K562 (cell line): ENCODE measurements at regions not wholly inside any gene's neighbourhood (a gene's known extent, or its start where the extent isn't known, plus 50 kb on each side); places are given as distances from the start of the nearest gene placed in this dataset.

Experiments used
- ATAC-seq: fragments of 200-7000 bp; cut with Tn5 transposase; 3 replicates; pipeline ENCODE4 v1.9.1; 2020; ENCODE audit warnings: moderate library complexity
- BruUV-seq: library from RNA; stranded (reverse); fragments of 400-500 nt; replicated peaks from 2 replicates; lab custom pipeline; 2021; lab: Mats Ljungman, UMichigan
- CTCF ChIA-PET: fragments of 300-600 bp; formaldehyde crosslinking; extraction: SDS; loops from one replicate; lab custom pipeline; 2021; ENCODE audit warnings: low intra/inter-chr PET ratio; lab: Yijun Ruan, JAX
- POLR2A ChIA-PET: fragments of 300-600, 350-650 bp; sonication (Branson Sonifier 250); formaldehyde crosslinking; extraction: SDS; loops from one replicate; lab custom pipeline; 2021; ENCODE audit warnings: antibody characterized with exemption, inconsistent platforms; lab: Yijun Ruan, JAX
- DNase-seq, 4 experiments: peaks; one replicate each; pipeline versions ENCODE4 v3.0.0 to v3.0.0-alpha.2; 2011 to 2018; ENCODE audit warnings: low spot score in 3 of 4, mixed read lengths in 3 of 4; ENCODE audit errors: extremely low read depth in 1 of 4
- FAIRE-seq: peaks from 2 replicates; lab custom pipeline; 2011; peaks lifted over from hg19 to GRCh38; lab: Jason Lieb, UNC
- H2AFZ ChIP-seq: 2 replicates; pipeline ENCODE4 v1.6.0; 2011; ENCODE audit warnings: low read depth, low read length, control low read depth, inconsistent platforms
- H3K27ac ChIP-seq: fragments of 200-600 bp; 3 replicates; pipeline ENCODE4 v1.8.0; 2011; ENCODE audit warnings: low read depth, mild to moderate bottlenecking, control low read depth, inconsistent platforms, low read length, moderate library complexity, mixed read lengths; ENCODE audit errors: extremely low read depth
- H3K27me3 ChIP-seq, 2 experiments: fragments of 300-600 bp in 1 of 2; 2 replicates in 1 of 2; 3 replicates in 1 of 2; pipeline versions ENCODE4 v1.6.0 to v1.8.0; 2011; ENCODE audit warnings: inconsistent platforms in 2 of 2, low read length in 2 of 2, mild to moderate bottlenecking in 1 of 2, mixed read lengths in 1 of 2, moderate library complexity in 1 of 2; ENCODE audit not compliant: control insufficient read depth in 2 of 2, insufficient read depth in 2 of 2
- H3K36me3 ChIP-seq: fragments of 300-600 bp; 3 replicates; pipeline ENCODE4 v1.8.0; 2011; ENCODE audit warnings: mild to moderate bottlenecking, low read length, inconsistent platforms; ENCODE audit not compliant: control insufficient read depth, insufficient read depth
- H3K4me1 ChIP-seq, 2 experiments: fragments of 200-600 bp in 1 of 2; replicated peaks in 1 of 2; 2 replicates in 1 of 2; 3 replicates in 1 of 2; pipeline versions ENCODE4 v1.5.1 to v1.8.0; 2011; ENCODE audit warnings: inconsistent platforms in 2 of 2, low read length in 2 of 2, mild to moderate bottlenecking in 1 of 2, mixed read lengths in 1 of 2, moderate library complexity in 1 of 2; ENCODE audit not compliant: control insufficient read depth in 2 of 2, insufficient read depth in 2 of 2
- H3K4me2 ChIP-seq: 2 replicates; pipeline ENCODE4 v1.6.1; 2011; ENCODE audit warnings: low read length, control low read depth, inconsistent platforms, mixed read lengths; ENCODE audit not compliant: insufficient read depth
- H3K4me3 ChIP-seq: fragments of 200-600 bp; sonication (generic), shearing (Covaris generic); 2 replicates; pipeline ENCODE4 v1.5.1; 2016; ENCODE audit warnings: control low read depth, inconsistent platforms
- H3K79me2 ChIP-seq: fragments of 200-600 bp; 3 replicates; pipeline ENCODE4 v1.8.0; 2011; ENCODE audit warnings: low read length, inconsistent platforms; ENCODE audit not compliant: control insufficient read depth, insufficient read depth
- H3K9ac ChIP-seq, 2 experiments: 2 replicates each; pipeline versions ENCODE4 v1.6.0 to v1.6.1; 2011; ENCODE audit warnings: low read depth in 2 of 2, low read length in 2 of 2, control low read depth in 1 of 2, inconsistent platforms in 1 of 2, mild to moderate bottlenecking in 1 of 2, mixed read lengths in 1 of 2; ENCODE audit not compliant: insufficient read depth in 1 of 2
- H3K9me1 ChIP-seq: one replicate; pipeline ENCODE4 v1.6.0; 2011; ENCODE audit warnings: inconsistent platforms, mild to moderate bottlenecking, low read length, moderate library complexity; ENCODE audit not compliant: control insufficient read depth, insufficient read depth
- H3K9me3 ChIP-seq: replicated peaks from 2 replicates; pipeline ENCODE4 v1.5.1; 2011; ENCODE audit warnings: low read depth, low read length, inconsistent platforms; ENCODE audit not compliant: control insufficient read depth, insufficient read depth
- H4K20me1 ChIP-seq: replicated peaks from 2 replicates; pipeline ENCODE4 v1.6.1; 2011; ENCODE audit warnings: low read length, inconsistent platforms, mixed read lengths; ENCODE audit not compliant: control insufficient read depth, insufficient read depth
- ATF1 ChIP-seq, 2 experiments: fragments of 450-650 bp in 1 of 2; IDR thresholded peaks; 2 replicates each; pipeline ENCODE4 v1.6.1; 2016; ENCODE audit warnings: missing compliant biosample characterization in 1 of 2, missing genetic modification characterization in 1 of 2
- KLF16 ChIP-seq: IDR thresholded peaks from 2 replicates; pipeline ENCODE4 v1.6.1; 2016; ENCODE audit warnings: antibody characterized with exemption
- MCM5 ChIP-seq: fragments of 450-650 bp; IDR thresholded peaks from 2 replicates; pipeline ENCODE4 v1.6.1; 2016; ENCODE audit warnings: low read depth
- MECOM ChIP-seq: fragments of 250-450 bp; sonication (Bioruptor Pico); IDR thresholded peaks from 2 replicates; pipeline ENCODE4 v1.8.0; 2022; ENCODE audit warnings: inconsistent platforms
- POLR2AphosphoS2 ChIP-seq: IDR thresholded peaks from 2 replicates; pipeline ENCODE4 v1.6.1; 2012; ENCODE audit warnings: low read length, improper control_type of control experiment
- PRPF4 ChIP-seq: fragments of 200-400 bp; formaldehyde crosslinking; IDR thresholded peaks from one replicate; pipeline ENCODE4 v1.6.1; 2017; ENCODE audit warnings: low read length, low read depth, mild to moderate bottlenecking; ENCODE audit not compliant: insufficient read depth, poor library complexity, severe bottlenecking
- RBFOX2 ChIP-seq: fragments of 200-400 bp; formaldehyde crosslinking; IDR thresholded peaks from 2 replicates; pipeline ENCODE4 v1.6.1; 2017; ENCODE audit warnings: low read depth, mild to moderate bottlenecking, low read length, moderate library complexity
- SMAD2 ChIP-seq: fragments of 150-350 bp; IDR thresholded peaks from 2 replicates; pipeline ENCODE4 v1.6.1; 2014; ENCODE audit warnings: low read depth, mild to moderate bottlenecking, low read length
- SNRNP70 ChIP-seq: fragments of 200-400 bp; formaldehyde crosslinking; optimal IDR thresholded peaks from 2 replicates; pipeline ENCODE3; 2017; ENCODE audit warnings: low read depth, low read length
- STAT5B ChIP-seq: fragments of 250-450 bp; sonication (Bioruptor Pico); IDR thresholded peaks from 2 replicates; pipeline ENCODE4 v1.8.0; 2021; ENCODE audit warnings: mild to moderate bottlenecking, inconsistent platforms
- ZNF165 ChIP-seq: fragments of 250-450 bp; sonication (Bioruptor Pico); IDR thresholded peaks from 2 replicates; pipeline ENCODE4 v1.4.0; 2020; ENCODE audit warnings: borderline replicate concordance
- ZNF24 ChIP-seq: fragments of 450-650 bp; IDR thresholded peaks from 2 replicates; pipeline ENCODE4 v1.6.1; 2016
- ZNF282 ChIP-seq: sonication (generic); formaldehyde crosslinking; IDR thresholded peaks from 2 replicates; pipeline ENCODE4 v1.8.1; 2023; ENCODE audit warnings: missing genetic modification reagents
- ZNF644 ChIP-seq: fragments of 200-800 bp; sonication (Bioruptor generic); IDR thresholded peaks from 2 replicates; pipeline ENCODE4 v1.6.1; 2016; ENCODE audit warnings: low read depth, missing genetic modification characterization, missing compliant biosample characterization
- WGBS: fragments of 100-300 bp; shearing (Covaris generic); methylation state at CpG from one replicate; pipeline ENCODE4 v1.1.6; 2016; ENCODE audit warnings: low coverage, mixed read lengths; ENCODE audit not compliant: insufficient coverage; ENCODE audit errors: missing lambda C conversion rate; 5-methylcytosine and 5-hydroxymethylcytosine counted together
- in situ Hi-C: fragments of 300-500 bp; cut with MboI; formaldehyde crosslinking; loops from 4 replicates; pipeline ENCODE4 v1.15.0; 2018; ENCODE audit warnings: inconsistent platforms, mixed read lengths
- intact Hi-C: fragments of 100-400 bp; cut with micrococcal nuclease; formaldehyde crosslinking; loops from 2 replicates; pipeline ENCODE4 v1.14.2; 2022
- TF ChIP-seq, protein P1 (sequence below): fragments of 200-800 bp; sonication (Bioruptor generic); IDR thresholded peaks from 2 replicates; pipeline ENCODE4 v1.6.1; 2017; ENCODE audit warnings: missing genetic modification characterization, missing compliant biosample characterization

DNA sequence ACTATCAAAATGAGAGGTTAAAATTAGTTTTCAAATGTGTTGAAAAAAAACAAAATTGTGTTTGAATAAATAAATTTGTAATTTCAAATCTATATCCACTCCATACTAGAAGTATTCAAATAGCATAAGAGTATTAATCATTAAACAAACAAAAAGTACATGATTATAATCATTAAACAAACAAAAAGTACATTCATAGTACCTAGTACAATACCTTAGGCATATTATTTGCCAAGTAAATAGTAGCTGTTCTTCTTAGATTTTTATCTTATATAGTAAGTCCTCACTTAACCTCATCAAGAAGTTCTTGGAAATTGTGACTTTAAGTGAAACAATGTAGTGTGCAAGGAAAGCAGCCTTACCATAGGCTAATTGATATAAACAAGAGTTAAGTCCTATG is 349.3 kb upstream of the VWC2 start:
- Histone ChIP-seq H3K4me1 (no peaks in the 10 kb centered on the region), H3K9me1 (no peaks in the 10 kb centered on the region), H2AFZ (no peak overlapping the region), H3K27ac (no peak overlapping the region), H3K36me3 (no peaks in the 10 kb centered on the region), H3K9me3 (no peaks in the 10 kb centered on the region; the same call in 1 of the 2 replicates), H3K79me2 (no peaks in the 10 kb centered on the region), H3K4me3 (no peak overlapping the region), H3K4me2 (no peak overlapping the region), H4K20me1 (no peaks in the 10 kb centered on the region), H3K27me3 (no peaks in the 10 kb centered on the region), H3K9ac (no peak overlapping the region)
- no peak for ATAC-seq
- ChIA-PET CTCF (no interaction called here), POLR2A (no interaction called here)
- intact Hi-C loops = no loop called here
- no TSS peak for BruUV-seq
- DNase-seq = no peak
- in situ Hi-C loops = no loop called here
- FAIRE-seq = no peak
- TF ChIP-seq PRPF4 = no peak
- TF ChIP-seq ATF1 (CRISPR knock-in tag; IDR thresholded peaks at IDR 0.05) = no peak
- TF ChIP-seq ATF1 (tag; IDR thresholded peaks at IDR 0.05) = no peak

GRCh38 chr7:49425277-49425818 is 348.1 kb upstream of the VWC2 start:
- Histone ChIP-seq H3K4me3 (no peak overlapping the region), H2AFZ (no peak overlapping the region), H3K9ac (no peak overlapping the region), H3K9me1 (no peaks in the 10 kb centered on the region), H3K4me1 (no peaks in the 10 kb centered on the region), H3K36me3 (no peaks in the 10 kb centered on the region), H3K79me2 (no peaks in the 10 kb centered on the region), H4K20me1 (no peaks in the 10 kb centered on the region), H3K27ac (no peak overlapping the region), H3K4me2 (no peak overlapping the region), H3K27me3 (no peaks in the 10 kb centered on the region), H3K9me3 (no peaks in the 10 kb centered on the region; the same call in 1 of the 2 replicates)
- no TSS peak for BruUV-seq
- in situ Hi-C loops (no loop called here), intact Hi-C loops (no loop called here)
- no peak for ATAC-seq
- DNase-seq = no peak
- ChIA-PET CTCF (no interaction called here), POLR2A (no interaction called here)
- 1% methylated on average over 5 of the region's 5 CpGs for WGBS
- no peak for FAIRE-seq
- TF ChIP-seq STAT5B (CRISPR knock-in tag) (no peak), RBFOX2 (no peak), KLF16 (no peak), POLR2AphosphoS2 (no peak), MCM5 (no peak), ZNF282 (CRISPR knock-in tag) (no peak), MECOM (CRISPR knock-in tag) (no peak), ZNF24 (no peak), SNRNP70 (no peak), SMAD2 (no peak), ZNF165 (CRISPR knock-in tag) (no peak), ZNF644 (tag) (no peak)
- TF ChIP-seq, protein P1, sequence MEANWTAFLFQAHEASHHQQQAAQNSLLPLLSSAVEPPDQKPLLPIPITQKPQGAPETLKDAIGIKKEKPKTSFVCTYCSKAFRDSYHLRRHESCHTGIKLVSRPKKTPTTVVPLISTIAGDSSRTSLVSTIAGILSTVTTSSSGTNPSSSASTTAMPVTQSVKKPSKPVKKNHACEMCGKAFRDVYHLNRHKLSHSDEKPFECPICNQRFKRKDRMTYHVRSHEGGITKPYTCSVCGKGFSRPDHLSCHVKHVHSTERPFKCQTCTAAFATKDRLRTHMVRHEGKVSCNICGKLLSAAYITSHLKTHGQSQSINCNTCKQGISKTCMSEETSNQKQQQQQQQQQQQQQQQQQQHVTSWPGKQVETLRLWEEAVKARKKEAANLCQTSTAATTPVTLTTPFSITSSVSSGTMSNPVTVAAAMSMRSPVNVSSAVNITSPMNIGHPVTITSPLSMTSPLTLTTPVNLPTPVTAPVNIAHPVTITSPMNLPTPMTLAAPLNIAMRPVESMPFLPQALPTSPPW (CRISPR knock-in tag) = no peak
